ENCODE measurements at regions not wholly inside any gene's neighbourhood (a gene's known extent, or its start where the extent isn't known, plus 50 kb on each side); places are given as distances from the start of the nearest gene placed in this dataset.

- no peak for DNase-seq
- no peak overlapping the region for H3K27ac Mint-ChIP-seq
These were observed 142.5 kb upstream of the C14orf180 start for GRCh38 chr14:104436741-104437701.

GRCh38 chr14:104437703-104438102 lies 141.9 kb upstream of the C14orf180 start:
- no peak overlapping the region for H3K4me3 Mint-ChIP-seq
- H3K36me3 Mint-ChIP-seq = no peaks in the 10 kb centered on the region
- H3K27ac Mint-ChIP-seq = no peak overlapping the region
- no peak for DNase-seq
- H3K4me1 Mint-ChIP-seq = no peaks in the 10 kb centered on the region
- H3K27me3 Mint-ChIP-seq = no peaks in the 10 kb centered on the region
- no peaks in the 10 kb centered on the region for H3K9me3 Mint-ChIP-seq

More at GRCh38 chr14:104436741-104437701, 142.5 kb upstream of the C14orf180 start:
- Mint-ChIP-seq H3K9me3 (no peaks in the 10 kb centered on the region), H3K4me3 (no peak overlapping the region), H3K36me3 (no peaks in the 10 kb centered on the region), H3K27me3 (no peaks in the 10 kb centered on the region), H3K4me1 (no peaks in the 10 kb centered on the region)

- H3K4me1 Mint-ChIP-seq = no peaks in the 10 kb centered on the region
- DNase-seq = no peak
- H3K9me3 Mint-ChIP-seq = no peaks in the 10 kb centered on the region
- no peaks in the 10 kb centered on the region for H3K36me3 Mint-ChIP-seq
- H3K4me3 Mint-ChIP-seq = no peak overlapping the region
- no peaks in the 10 kb centered on the region for H3K27me3 Mint-ChIP-seq
- H3K27ac Mint-ChIP-seq = no peak overlapping the region
These were observed 141.2 kb upstream of the C14orf180 start for GRCh38 chr14:104438166-104438887.

- Mint-ChIP-seq H3K27me3 (no peaks in the 10 kb centered on the region), H3K36me3 (no peaks in the 10 kb centered on the region), H3K9me3 (peaks cover 3% of the 10 kb centered on the region), H3K4me3 (no peak overlapping the region), H3K27ac (no peak overlapping the region), H3K4me1 (no peaks in the 10 kb centered on the region)
- no peak for DNase-seq
These were observed 139.9 kb upstream of the C14orf180 start for GRCh38 chr14:104439625-104440024.

- Mint-ChIP-seq H3K27ac (no peak overlapping the region), H3K4me1 (no peaks in the 10 kb centered on the region), H3K9me3 (peaks cover 3% of the 10 kb centered on the region), H3K4me3 (no peak overlapping the region), H3K27me3 (no peaks in the 10 kb centered on the region), H3K36me3 (no peaks in the 10 kb centered on the region)
- DNase-seq = no peak
These were observed 139.1 kb upstream of the C14orf180 start for GRCh38 chr14:104440297-104440956.

- H3K4me3 Mint-ChIP-seq = no peak overlapping the region
- no peaks in the 10 kb centered on the region for H3K27me3 Mint-ChIP-seq
- no peaks in the 10 kb centered on the region for H3K4me1 Mint-ChIP-seq
- H3K36me3 Mint-ChIP-seq = no peaks in the 10 kb centered on the region
- no peak overlapping the region for H3K27ac Mint-ChIP-seq
- DNase-seq = no peak
- peaks cover 3% of the 10 kb centered on the region for H3K9me3 Mint-ChIP-seq
These were observed 138.1 kb upstream of the C14orf180 start for GRCh38 chr14:104441275-104442106.

- H3K4me1 Mint-ChIP-seq = no peaks in the 10 kb centered on the region
- DNase-seq = no peak
These were observed 137.4 kb upstream of the C14orf180 start for GRCh38 chr14:104442107-104442551.

GRCh38 chr14:104442631-104443390 lies 136.8 kb upstream of the C14orf180 start:
- peaks cover 5% of the 10 kb centered on the region for H3K27me3 Mint-ChIP-seq
- no peaks in the 10 kb centered on the region for H3K36me3 Mint-ChIP-seq
- H3K9me3 Mint-ChIP-seq = peaks cover 4% of the 10 kb centered on the region
- no peak for DNase-seq
- no peak overlapping the region for H3K4me3 Mint-ChIP-seq
- H3K27ac Mint-ChIP-seq = no peak overlapping the region
- H3K4me1 Mint-ChIP-seq = no peaks in the 10 kb centered on the region

More at GRCh38 chr14:104442107-104442551, 137.4 kb upstream of the C14orf180 start:
- Mint-ChIP-seq H3K4me3 (no peak overlapping the region), H3K27ac (no peak overlapping the region), H3K9me3 (peaks cover 3% of the 10 kb centered on the region), H3K27me3 (no peaks in the 10 kb centered on the region), H3K36me3 (no peaks in the 10 kb centered on the region)

GRCh38 chr14:104443391-104444158 lies 136.0 kb upstream of the C14orf180 start:
- H3K4me3 Mint-ChIP-seq = no peak overlapping the region
- no peaks in the 10 kb centered on the region for H3K4me1 Mint-ChIP-seq
- H3K27ac Mint-ChIP-seq = no peak overlapping the region
- peaks cover 8% of the 10 kb centered on the region for H3K9me3 Mint-ChIP-seq
- H3K36me3 Mint-ChIP-seq = no peaks in the 10 kb centered on the region
- no peak for DNase-seq
- H3K27me3 Mint-ChIP-seq = peaks cover 11% of the 10 kb centered on the region

- H3K27me3 Mint-ChIP-seq = peaks cover 15% of the 10 kb centered on the region
- no peaks in the 10 kb centered on the region for H3K4me1 Mint-ChIP-seq
- H3K36me3 Mint-ChIP-seq = peaks cover 3% of the 10 kb centered on the region
- no peak for DNase-seq
- peaks cover 14% of the 10 kb centered on the region for H3K9me3 Mint-ChIP-seq
- H3K4me3 Mint-ChIP-seq = no peak overlapping the region
- no peak overlapping the region for H3K27ac Mint-ChIP-seq
These were observed 135.2 kb upstream of the C14orf180 start for GRCh38 chr14:104444159-104445030.

- Mint-ChIP-seq H3K4me3 (no peak overlapping the region), H3K27me3 (peaks cover 16% of the 10 kb centered on the region), H3K27ac (no peak overlapping the region), H3K36me3 (peaks cover 3% of the 10 kb centered on the region), H3K4me1 (no peaks in the 10 kb centered on the region), H3K9me3 (peaks cover 16% of the 10 kb centered on the region)
- DNase-seq = no peak
These were observed 134.5 kb upstream of the C14orf180 start for GRCh38 chr14:104445086-104445485.

GRCh38 chr14:104445832-104446381 lies 133.7 kb upstream of the C14orf180 start:
- Mint-ChIP-seq H3K27me3 (peaks cover 23% of the 10 kb centered on the region), H3K9me3 (peaks cover 16% of the 10 kb centered on the region), H3K4me1 (no peaks in the 10 kb centered on the region), H3K36me3 (peaks cover 3% of the 10 kb centered on the region), H3K27ac (no peak overlapping the region), H3K4me3 (no peak overlapping the region)
- DNase-seq = no peak
